Right atrium auricular region (tissue), 2 donors: ENCODE measurements at regions not wholly inside any gene's neighbourhood (a gene's known extent, or its start where the extent isn't known, plus 50 kb on each side); places are given as distances from the start of the nearest gene placed in this dataset.

Experiments used
- DNase-seq: peaks from one replicate; pipeline ENCODE4 v3.0.0-alpha.2; 2019; ENCODE audit warnings: low spot score
- H3K27ac ChIP-seq, 2 donors: fragments of 200-600 bp; sonication (generic); 1 replicate in 1 of 2; 2 replicates in 1 of 2; pipeline ENCODE4 v1.5.1; 2016 to 2019
- H3K27me3 ChIP-seq, 2 donors: fragments of 200-600 bp; sonication (generic); one replicate each; pipeline versions ENCODE4 v1.5.1 to v1.6.0; 2017 to 2019
- H3K36me3 ChIP-seq: fragments of 200-600 bp; sonication (generic); one replicate; pipeline ENCODE4 v1.5.1; 2016
- H3K4me1 ChIP-seq, 2 donors: fragments of 200-600 bp; sonication (generic); one replicate each; pipeline versions ENCODE4 v1.5.1 to v1.6.0; 2017 to 2019
- H3K4me3 ChIP-seq, 2 donors: fragments of 200-600 bp; sonication (generic); 1 replicate in 1 of 2; 2 replicates in 1 of 2; pipeline ENCODE4 v1.5.1; 2017 to 2019; ENCODE audit warnings: mild to moderate bottlenecking in 1 of 2, moderate library complexity in 1 of 2
- H3K9me3 ChIP-seq, 2 donors: fragments of 200-600 bp; sonication (generic); one replicate each; pipeline ENCODE4 v1.5.1; 2019
- TF ChIP-seq, protein P1 (sequence below), 2 donors: fragments of 200-600 bp; sonication (generic); IDR thresholded peaks; one replicate each; pipeline ENCODE4 v1.5.1; 2019; ENCODE audit warnings: antibody characterized with exemption in 2 of 2

DNA sequence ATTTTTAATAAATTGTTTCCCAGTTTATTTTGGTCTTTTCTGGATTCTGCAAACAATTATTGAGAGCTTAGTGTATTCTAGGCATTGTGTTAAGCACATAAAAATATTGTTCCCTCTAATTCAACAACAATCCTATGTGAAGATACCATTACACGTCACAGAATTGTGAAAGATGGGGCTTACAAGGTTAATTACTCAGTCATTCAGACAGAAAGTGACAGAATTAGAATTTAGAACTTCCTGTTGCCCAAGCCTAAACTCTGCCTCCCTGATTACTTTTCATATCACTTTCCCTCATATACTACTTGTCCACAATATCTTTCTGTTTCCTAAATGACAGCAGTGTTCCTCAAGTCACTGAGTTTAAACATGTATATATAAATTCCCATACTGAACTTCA, 186.7 kb upstream of the VEGFC start:
- no peaks in the 10 kb centered on the region for H3K4me1 ChIP-seq
- H3K4me3 ChIP-seq = no peak overlapping the region
- no peaks in the 10 kb centered on the region for H3K36me3 ChIP-seq
- H3K27ac ChIP-seq = no peak overlapping the region
- no peak for DNase-seq
- TF ChIP-seq, protein P1, sequence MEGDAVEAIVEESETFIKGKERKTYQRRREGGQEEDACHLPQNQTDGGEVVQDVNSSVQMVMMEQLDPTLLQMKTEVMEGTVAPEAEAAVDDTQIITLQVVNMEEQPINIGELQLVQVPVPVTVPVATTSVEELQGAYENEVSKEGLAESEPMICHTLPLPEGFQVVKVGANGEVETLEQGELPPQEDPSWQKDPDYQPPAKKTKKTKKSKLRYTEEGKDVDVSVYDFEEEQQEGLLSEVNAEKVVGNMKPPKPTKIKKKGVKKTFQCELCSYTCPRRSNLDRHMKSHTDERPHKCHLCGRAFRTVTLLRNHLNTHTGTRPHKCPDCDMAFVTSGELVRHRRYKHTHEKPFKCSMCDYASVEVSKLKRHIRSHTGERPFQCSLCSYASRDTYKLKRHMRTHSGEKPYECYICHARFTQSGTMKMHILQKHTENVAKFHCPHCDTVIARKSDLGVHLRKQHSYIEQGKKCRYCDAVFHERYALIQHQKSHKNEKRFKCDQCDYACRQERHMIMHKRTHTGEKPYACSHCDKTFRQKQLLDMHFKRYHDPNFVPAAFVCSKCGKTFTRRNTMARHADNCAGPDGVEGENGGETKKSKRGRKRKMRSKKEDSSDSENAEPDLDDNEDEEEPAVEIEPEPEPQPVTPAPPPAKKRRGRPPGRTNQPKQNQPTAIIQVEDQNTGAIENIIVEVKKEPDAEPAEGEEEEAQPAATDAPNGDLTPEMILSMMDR (IDR thresholded peaks at IDR 0.05) = no peak
- H3K9me3 ChIP-seq = no peaks in the 10 kb centered on the region
- H3K27me3 ChIP-seq = no peaks in the 10 kb centered on the region

DNA sequence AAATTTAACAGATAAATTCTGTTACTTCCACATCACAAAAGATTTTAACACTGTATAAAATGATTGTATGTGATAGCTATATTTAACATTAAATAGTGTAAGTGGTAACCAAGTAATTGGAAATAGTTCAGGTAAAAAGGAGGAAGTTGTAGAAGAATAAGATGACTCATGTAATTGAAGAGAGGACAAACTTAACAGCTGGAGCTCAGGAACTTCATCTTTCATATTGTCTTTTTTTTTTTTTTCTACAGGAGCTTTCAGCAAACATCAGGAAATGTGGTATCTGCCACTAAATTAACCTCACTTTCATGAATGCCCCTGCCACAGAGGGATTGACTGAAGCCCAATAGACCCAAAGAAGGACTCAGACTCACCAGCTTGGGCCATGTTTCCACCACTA, 188.4 kb upstream of the VEGFC start:
- Histone ChIP-seq H3K4me1 (no peaks in the 10 kb centered on the region), H3K27me3 (no peaks in the 10 kb centered on the region), H3K9me3 (no peaks in the 10 kb centered on the region), H3K36me3 (no peaks in the 10 kb centered on the region), H3K27ac (no peak overlapping the region), H3K4me3 (no peak overlapping the region)
- TF ChIP-seq, protein P1 (IDR thresholded peaks at IDR 0.05) = no peak
- DNase-seq = no peak

DNA sequence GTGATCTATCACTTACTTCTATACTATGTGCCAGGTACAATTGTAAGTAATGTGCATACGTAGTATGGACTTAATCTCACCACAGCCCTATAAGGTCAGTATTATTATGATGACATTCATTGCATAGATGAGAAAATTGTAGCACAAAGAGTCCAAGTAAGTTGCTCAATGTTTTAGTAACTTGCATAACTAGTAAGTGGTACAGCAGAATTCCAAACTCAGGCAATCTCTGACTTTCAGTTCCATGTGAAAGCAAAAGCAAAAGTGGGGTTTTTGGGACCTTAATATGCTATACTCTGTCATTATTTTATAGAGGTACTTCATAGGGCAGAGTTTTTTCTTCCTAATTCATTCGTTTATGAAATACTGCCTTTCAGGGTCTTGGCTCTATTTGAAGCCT, 188.8 kb upstream of the VEGFC start:
- Histone ChIP-seq H3K4me1 (no peaks in the 10 kb centered on the region), H3K9me3 (no peaks in the 10 kb centered on the region), H3K4me3 (no peak overlapping the region), H3K36me3 (no peaks in the 10 kb centered on the region), H3K27ac (no peak overlapping the region), H3K27me3 (no peaks in the 10 kb centered on the region)
- DNase-seq = no peak
- TF ChIP-seq, protein P1 (IDR thresholded peaks at IDR 0.05) = no peak

DNA sequence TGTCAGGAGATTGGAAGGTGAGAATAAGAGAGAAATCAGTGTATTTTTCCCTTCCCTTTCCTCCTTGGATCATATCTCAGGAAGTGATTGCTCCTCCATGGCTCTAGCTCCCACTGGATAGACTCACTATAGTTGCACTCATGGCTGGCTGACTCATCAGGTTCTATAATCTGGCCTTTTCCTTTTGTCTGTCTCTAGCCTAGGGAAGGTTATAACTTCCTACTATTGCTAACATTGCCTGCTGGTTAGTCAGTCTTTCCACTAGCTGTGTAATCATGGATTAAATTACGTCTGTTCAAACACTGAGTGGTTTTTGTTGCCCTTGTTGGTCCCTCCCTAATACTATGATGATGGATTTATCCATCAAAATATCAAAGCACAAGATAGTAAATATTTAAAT, 195.5 kb upstream of the VEGFC start:
- no peak for DNase-seq
- no peaks in the 10 kb centered on the region for H3K27me3 ChIP-seq
- H3K9me3 ChIP-seq = no peaks in the 10 kb centered on the region
- no peak overlapping the region for H3K27ac ChIP-seq
- H3K4me1 ChIP-seq = no peaks in the 10 kb centered on the region
- no peak overlapping the region for H3K4me3 ChIP-seq
- no peaks in the 10 kb centered on the region for H3K36me3 ChIP-seq
- TF ChIP-seq, protein P1 (IDR thresholded peaks at IDR 0.05) = no peak

DNA sequence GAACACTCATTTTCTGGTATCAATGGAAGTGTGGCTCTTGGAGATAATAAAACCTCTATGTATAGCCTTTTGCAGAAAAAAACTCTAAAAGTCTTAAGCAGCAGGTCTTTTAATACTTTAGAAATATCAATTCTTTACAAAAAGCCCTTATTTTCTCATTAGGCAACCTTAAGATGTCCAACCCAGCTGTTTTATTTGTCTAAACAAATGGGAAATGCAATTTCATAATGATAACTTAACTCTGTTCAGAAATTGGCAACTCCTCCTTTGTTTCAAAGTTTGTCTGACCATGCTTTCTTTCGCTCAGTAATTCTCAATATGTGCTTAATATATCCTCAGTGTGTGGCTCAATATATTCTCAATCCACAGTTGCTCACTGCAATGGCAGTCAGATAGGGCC, 196.5 kb upstream of the VEGFC start:
- H3K4me1 ChIP-seq = no peaks in the 10 kb centered on the region
- TF ChIP-seq, protein P1 (IDR thresholded peaks at IDR 0.05) = no peak
- DNase-seq = no peak
- H3K36me3 ChIP-seq = no peaks in the 10 kb centered on the region
- H3K9me3 ChIP-seq = no peaks in the 10 kb centered on the region
- no peak overlapping the region for H3K4me3 ChIP-seq
- H3K27me3 ChIP-seq = no peaks in the 10 kb centered on the region
- no peak overlapping the region for H3K27ac ChIP-seq

DNA sequence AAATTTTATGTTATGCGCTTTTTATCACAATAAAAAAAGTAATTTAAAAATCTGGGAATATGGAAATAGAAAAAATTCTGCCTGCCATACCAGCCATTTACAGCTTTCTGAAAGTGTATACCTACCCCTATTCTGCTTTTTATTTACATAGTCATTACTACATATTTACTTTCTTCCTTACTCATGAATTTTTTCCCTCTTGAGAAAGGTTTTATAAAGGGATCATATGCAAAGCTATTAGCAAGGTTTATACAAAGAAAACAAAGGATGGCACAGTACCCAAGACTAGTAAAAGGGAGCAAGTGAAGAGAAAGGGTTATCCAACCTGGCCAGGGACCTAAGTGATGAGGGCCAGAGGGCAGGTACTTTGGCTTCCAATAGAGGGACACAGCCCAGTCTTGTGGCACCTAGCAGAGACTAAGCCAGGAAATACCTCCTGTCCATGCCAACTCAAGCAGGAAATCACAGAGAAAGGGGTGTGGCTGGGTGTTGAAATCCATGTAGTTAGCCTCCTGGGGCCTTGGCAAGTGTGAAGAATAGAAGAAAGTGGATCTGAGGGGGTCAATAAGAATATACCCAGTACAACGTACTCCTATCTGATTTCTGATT, 207.3 kb upstream of the VEGFC start:
- DNase-seq = no peak
- TF ChIP-seq, protein P1 (IDR thresholded peaks at IDR 0.05) = no peak
- Histone ChIP-seq H3K27me3 (no peaks in the 10 kb centered on the region), H3K27ac (no peak overlapping the region), H3K36me3 (no peaks in the 10 kb centered on the region), H3K4me1 (no peaks in the 10 kb centered on the region), H3K4me3 (no peak overlapping the region), H3K9me3 (peaks cover 0 to 20% of the 10 kb centered on the region in 2 donors)
